ENCODE measurements at regions not wholly inside any gene's neighbourhood (a gene's known extent, or its start where the extent isn't known, plus 50 kb on each side); places are given as distances from the start of the nearest gene placed in this dataset.
A peak's percentile ranks its signal among the peaks of the same experiment; 100 is the strongest.

- DNase-seq, result no peak
- CTCF ChIA-PET, result no interaction called here
- Mint-ChIP-seq H3K27me3 (peaks cover 78% of the 10 kb centered on the region), H3K36me3 (ENCODE audit: low read depth) (no peaks in the 10 kb centered on the region), H3K27ac (no peak overlapping the region), H3K4me3 (peak overlapping the region; percentile 42), H3K4me1 (ENCODE audit: low read depth) (no peaks in the 10 kb centered on the region), H3K9me3 (no peaks in the 10 kb centered on the region)
- Histone ChIP-seq H3K36me3 (ENCODE audit: insufficient read depth, low read length) (no peaks in the 10 kb centered on the region), H3K27ac (ENCODE audit: low read depth in 1 of 2, low read length in 2 of 2) (no peak overlapping the region), H3K27me3 (ENCODE audit: control insufficient read depth in 1 of 2, insufficient read depth in 2 of 2, low read length in 2 of 2) (peaks cover 19 to 52% of the 10 kb centered on the region in 2 experiments), H3K4me1 (ENCODE audit: insufficient read depth, low read length) (no peaks in the 10 kb centered on the region), H3K9me3 (ENCODE audit: control insufficient read depth in 1 of 2, insufficient read depth in 1 of 2, low read length in 2 of 2) (peaks cover 0 to 4% of the 10 kb centered on the region in 2 experiments), H3K4me3 (ENCODE audit: low read length) (no peak overlapping the region)
- intact Hi-C loops (cut with DNase I, micrococcal nuclease), result no loop called here
- TF ChIP-seq CTCF (IDR thresholded peaks at IDR 0.05), result no peak
- POLR2A ChIA-PET, result no interaction called here
- no peak for ATAC-seq (ENCODE audit: poor library complexity)
Measured at GRCh38 chr1:239998312-239998649, 93.4 kb upstream of the FMN2 start.

DNA sequence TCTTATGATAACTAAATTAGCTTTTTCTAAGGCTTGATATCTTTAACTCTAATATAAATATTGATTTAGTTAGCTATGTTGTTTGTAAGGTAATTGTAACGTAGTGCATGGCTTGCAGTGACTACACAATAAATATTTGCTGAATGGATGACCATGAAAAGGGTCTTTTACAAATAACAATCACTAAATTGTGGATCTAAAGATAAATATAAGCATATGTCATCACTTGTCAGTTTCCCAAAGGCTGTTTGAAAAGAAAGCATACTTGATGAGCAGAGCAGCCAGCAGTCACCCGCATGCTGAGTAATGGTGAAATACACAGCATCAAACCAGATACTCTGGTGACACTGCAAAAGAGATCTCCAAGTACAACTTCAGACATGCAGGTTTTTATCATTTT lies 92.5 kb upstream of the FMN2 start:
- H3K27me3 ChIP-seq (ENCODE audit: control insufficient read depth in 1 of 2, insufficient read depth in 2 of 2, low read length in 2 of 2), result peaks cover 19 to 52% of the 10 kb centered on the region in 2 experiments
- Mint-ChIP-seq H3K27me3 (peaks cover 75% of the 10 kb centered on the region), H3K9me3 (no peaks in the 10 kb centered on the region)

GRCh38 chr1:240000634-240001033 lies 91.0 kb upstream of the FMN2 start:
- intact Hi-C loops (cut with DNase I, micrococcal nuclease), result no loop called here
- H3K4me3 Mint-ChIP-seq, result no peak overlapping the region
- no peak for TF ChIP-seq CTCF (IDR thresholded peaks at IDR 0.05)
- H3K36me3 Mint-ChIP-seq (ENCODE audit: low read depth), result no peaks in the 10 kb centered on the region
- no peaks in the 10 kb centered on the region for H3K36me3 ChIP-seq (ENCODE audit: insufficient read depth, low read length)
- no peak overlapping the region for H3K27ac Mint-ChIP-seq
- no peaks in the 10 kb centered on the region for H3K4me1 ChIP-seq (ENCODE audit: insufficient read depth, low read length)
- POLR2A ChIA-PET, result no interaction called here
- peaks cover 3% of the 10 kb centered on the region for H3K9me3 Mint-ChIP-seq
- peaks cover 67% of the 10 kb centered on the region for H3K27me3 Mint-ChIP-seq
- H3K27me3 ChIP-seq (ENCODE audit: control insufficient read depth in 1 of 2, insufficient read depth in 2 of 2, low read length in 2 of 2), result peaks cover 19 to 45% of the 10 kb centered on the region in 2 experiments
- H3K9me3 ChIP-seq (ENCODE audit: control insufficient read depth in 1 of 2, insufficient read depth in 1 of 2, low read length in 2 of 2), result peaks cover 0 to 4% of the 10 kb centered on the region in 2 experiments
- H3K4me3 ChIP-seq (ENCODE audit: low read length), result no peak overlapping the region
- CTCF ChIA-PET, result no interaction called here
- DNase-seq, result no peak
- H3K4me1 Mint-ChIP-seq (ENCODE audit: low read depth), result no peaks in the 10 kb centered on the region
- no peak overlapping the region for H3K27ac ChIP-seq (ENCODE audit: low read depth in 1 of 2, low read length in 2 of 2)
- no peak for ATAC-seq (ENCODE audit: poor library complexity)

More for the DNA sequence above, 92.5 kb upstream of the FMN2 start:
- no peaks in the 10 kb centered on the region for H3K4me1 Mint-ChIP-seq (ENCODE audit: low read depth)
- CTCF ChIA-PET, result no interaction called here
- no peak for TF ChIP-seq CTCF (IDR thresholded peaks at IDR 0.05)
- no peak overlapping the region for H3K27ac Mint-ChIP-seq
- ATAC-seq (ENCODE audit: poor library complexity) (no peak), DNase-seq (no peak)
- no peaks in the 10 kb centered on the region for H3K36me3 Mint-ChIP-seq (ENCODE audit: low read depth)
- Histone ChIP-seq H3K9me3 (ENCODE audit: control insufficient read depth in 1 of 2, insufficient read depth in 1 of 2, low read length in 2 of 2) (peaks cover 0 to 4% of the 10 kb centered on the region in 2 experiments), H3K4me3 (ENCODE audit: low read length) (no peak overlapping the region), H3K36me3 (ENCODE audit: insufficient read depth, low read length) (no peaks in the 10 kb centered on the region), H3K4me1 (ENCODE audit: insufficient read depth, low read length) (no peaks in the 10 kb centered on the region), H3K27ac (ENCODE audit: low read depth in 1 of 2, low read length in 2 of 2) (no peak overlapping the region)
- POLR2A ChIA-PET, result no interaction called here
- H3K4me3 Mint-ChIP-seq, result no peak overlapping the region
- intact Hi-C loops (cut with DNase I, micrococcal nuclease), result no loop called here

Data from CD4-positive, alpha-beta T cell (primary cell).